OCI-LY3 (cell line): ENCODE measurements at regions not wholly inside any gene's neighbourhood (a gene's known extent, or its start where the extent isn't known, plus 50 kb on each side); places are given as distances from the start of the nearest gene placed in this dataset.
"Not testable (repeated sequence)": the region's sequence is repeated elsewhere in the genome, so short reads cannot be mapped to it uniquely, and the experiment has no call there.

Experiments
- H2AFZ ChIP-seq: fragments of 200-600, 300-600 bp; shearing (Covaris generic); 2 replicates; pipeline ENCODE4 v1.6.0; 2014; ENCODE audit warnings: antibody characterized with exemption, low read depth, low read length
- H3K27ac ChIP-seq: fragments of 200-600, 300-600 bp; sonication (generic); 2 replicates; pipeline ENCODE4 v1.5.1; 2014; ENCODE audit warnings: mild to moderate bottlenecking, low read length, moderate library complexity, mixed read lengths
- H3K27me3 ChIP-seq: fragments of 200-600, 300-600 bp; sonication (generic); 2 replicates; pipeline ENCODE4 v1.6.1; 2014; ENCODE audit warnings: low read depth, low read length, mixed read lengths
- H3K36me3 ChIP-seq: fragments of 200-600, 300-600 bp; sonication (generic); replicated peaks from 2 replicates; pipeline ENCODE3; 2014; ENCODE audit warnings: low read depth, low read length, mixed read lengths
- H3K4me1 ChIP-seq: fragments of 300-600, 200-600 bp; sonication (generic); 2 replicates; pipeline ENCODE4 v1.6.1; 2014; ENCODE audit warnings: low read length, mixed read lengths
- H3K4me2 ChIP-seq: fragments of 200-600, 300-600 bp; sonication (generic); 2 replicates; pipeline ENCODE4 v1.6.1; 2014; ENCODE audit warnings: low read length, mixed read lengths
- H3K4me3 ChIP-seq: fragments of 300-600, 200-600 bp; sonication (generic); 2 replicates; pipeline ENCODE4 v1.5.1; 2014; ENCODE audit warnings: antibody characterized with exemption, mild to moderate bottlenecking, low read length, moderate library complexity
- H3K79me2 ChIP-seq: fragments of 300-600, 200-600 bp; shearing (Covaris generic); 2 replicates; pipeline ENCODE4 v1.6.1; 2014; ENCODE audit warnings: mild to moderate bottlenecking, low read length, mixed read lengths
- H3K9ac ChIP-seq: fragments of 300-600, 200-600 bp; shearing (Covaris generic); 2 replicates; pipeline ENCODE4 v1.6.0; 2014; ENCODE audit warnings: mild to moderate bottlenecking, low read length, moderate library complexity
- H3K9me3 ChIP-seq: fragments of 200-600, 300-600 bp; shearing (Covaris generic); 2 replicates; pipeline ENCODE4 v1.6.1; 2014; ENCODE audit warnings: low read length, mixed read lengths; ENCODE audit not compliant: insufficient read depth
- H4K20me1 ChIP-seq: fragments of 200-600, 300-600 bp; sonication (generic); 2 replicates; pipeline ENCODE4 v1.6.1; 2016; ENCODE audit warnings: low read length, mixed read lengths; ENCODE audit not compliant: insufficient read depth
- CTCF ChIP-seq: fragments of 200-600, 300-600 bp; sonication (generic); IDR thresholded peaks from 2 replicates; pipeline ENCODE4 v1.5.1; 2014; ENCODE audit warnings: antibody characterized with exemption, low read length, low read depth
- EZH2phosphoT487 ChIP-seq: fragments of 200-600 bp; shearing (Covaris generic); IDR thresholded peaks from 2 replicates; pipeline ENCODE4 v1.6.1; 2018; ENCODE audit warnings: antibody characterized with exemption, mixed run types, low read depth

DNA sequence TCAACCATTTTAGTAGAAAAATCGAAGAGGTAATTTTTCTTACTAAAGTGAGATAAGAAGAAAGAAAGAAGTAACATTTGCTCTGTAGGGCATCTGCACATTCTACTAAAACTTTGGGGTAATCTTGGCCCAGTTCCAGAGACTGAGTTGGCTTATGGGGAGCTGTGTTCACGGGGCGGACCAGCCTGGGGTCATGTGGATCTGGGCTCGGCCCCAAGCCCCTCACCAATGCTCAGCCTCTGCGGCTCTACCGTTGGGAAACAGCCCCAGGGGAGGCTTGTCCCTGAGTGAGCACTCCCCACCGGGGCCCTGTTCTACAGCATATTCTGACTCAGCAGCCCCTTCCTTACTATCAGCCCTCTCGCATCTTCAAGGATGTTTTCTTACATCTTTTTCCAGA lies 132.3 kb downstream of the RTP5 start:
- Histone ChIP-seq H4K20me1 (no peaks in the 10 kb centered on the region), H3K4me1 (no peaks in the 10 kb centered on the region), H3K9ac (no peak overlapping the region), H3K79me2 (no peaks in the 10 kb centered on the region), H3K36me3 (no peaks in the 10 kb centered on the region), H2AFZ (no peak overlapping the region), H3K27ac (no peak overlapping the region), H3K9me3 (no peaks in the 10 kb centered on the region), H3K27me3 (no peaks in the 10 kb centered on the region), H3K4me3 (no peak overlapping the region), H3K4me2 (no peak overlapping the region)
- TF ChIP-seq EZH2phosphoT487 (no peak), CTCF (no peak)

DNA sequence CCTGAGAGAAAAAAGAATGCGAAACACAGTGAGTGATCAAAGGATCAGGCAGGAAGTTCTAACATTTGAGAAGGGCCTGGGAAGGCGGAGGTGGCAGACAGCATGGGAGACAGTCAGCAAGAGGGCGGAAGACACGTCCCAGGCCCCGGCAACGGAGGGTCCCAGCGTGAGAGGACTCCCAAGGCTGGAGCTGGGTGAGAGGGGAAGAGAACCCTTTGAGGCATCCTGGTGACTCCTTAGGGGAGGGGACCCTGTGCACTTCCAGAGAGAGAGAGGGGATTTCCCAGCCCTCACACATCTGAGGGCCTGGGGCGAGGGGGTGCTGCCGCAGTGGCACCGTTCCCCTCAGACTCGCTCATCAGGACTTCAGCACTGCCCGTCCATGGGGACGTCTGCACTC lies 133.4 kb downstream of the RTP5 start:
- no peak overlapping the region for H3K9ac ChIP-seq
- no peak overlapping the region for H3K4me3 ChIP-seq
- no peak overlapping the region for H3K4me2 ChIP-seq
- no peaks in the 10 kb centered on the region for H4K20me1 ChIP-seq
- no peak overlapping the region for H2AFZ ChIP-seq
- no peaks in the 10 kb centered on the region for H3K36me3 ChIP-seq
- TF ChIP-seq EZH2phosphoT487: no peak
- no peak for TF ChIP-seq CTCF
- no peak overlapping the region for H3K27ac ChIP-seq
- H3K9me3 ChIP-seq: no peaks in the 10 kb centered on the region
- no peaks in the 10 kb centered on the region for H3K4me1 ChIP-seq
- no peaks in the 10 kb centered on the region for H3K79me2 ChIP-seq
- no peaks in the 10 kb centered on the region for H3K27me3 ChIP-seq

- no peak overlapping the region for H3K4me3 ChIP-seq
- no peak overlapping the region for H2AFZ ChIP-seq
- H3K79me2 ChIP-seq: no peaks in the 10 kb centered on the region
- no peak overlapping the region for H3K27ac ChIP-seq
- no peak overlapping the region for H3K9ac ChIP-seq
- H3K4me2 ChIP-seq: no peak overlapping the region
- no peaks in the 10 kb centered on the region for H4K20me1 ChIP-seq
- H3K27me3 ChIP-seq: no peaks in the 10 kb centered on the region
- H3K4me1 ChIP-seq: no peaks in the 10 kb centered on the region
- no peak for TF ChIP-seq EZH2phosphoT487
- no peak for TF ChIP-seq CTCF
- H3K9me3 ChIP-seq: no peaks in the 10 kb centered on the region
- no peaks in the 10 kb centered on the region for H3K36me3 ChIP-seq
Observed at GRCh38 chr2:242004223-242004901, 134.8 kb downstream of the RTP5 start.

DNA sequence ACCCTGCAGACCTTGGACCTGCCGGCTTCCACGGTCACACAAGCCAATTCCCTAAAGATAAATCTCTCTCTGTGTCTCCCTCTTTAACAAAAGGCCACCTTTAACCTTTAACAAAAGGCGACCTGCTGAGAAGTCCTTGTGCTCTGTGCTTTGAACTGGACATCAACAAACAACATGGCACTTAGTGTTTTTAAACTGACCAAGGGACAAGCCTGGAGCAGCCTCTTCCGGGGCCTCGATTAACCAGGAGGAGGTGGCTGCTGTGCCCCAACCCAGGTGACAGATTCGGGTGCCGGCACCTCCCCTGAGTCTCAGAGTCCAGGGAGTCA lies 135.3 kb downstream of the RTP5 start:
- Histone ChIP-seq H3K9me3 (no peaks in the 10 kb centered on the region), H2AFZ (no peak overlapping the region)
- TF ChIP-seq CTCF: no peak
- TF ChIP-seq EZH2phosphoT487: no peak

DNA sequence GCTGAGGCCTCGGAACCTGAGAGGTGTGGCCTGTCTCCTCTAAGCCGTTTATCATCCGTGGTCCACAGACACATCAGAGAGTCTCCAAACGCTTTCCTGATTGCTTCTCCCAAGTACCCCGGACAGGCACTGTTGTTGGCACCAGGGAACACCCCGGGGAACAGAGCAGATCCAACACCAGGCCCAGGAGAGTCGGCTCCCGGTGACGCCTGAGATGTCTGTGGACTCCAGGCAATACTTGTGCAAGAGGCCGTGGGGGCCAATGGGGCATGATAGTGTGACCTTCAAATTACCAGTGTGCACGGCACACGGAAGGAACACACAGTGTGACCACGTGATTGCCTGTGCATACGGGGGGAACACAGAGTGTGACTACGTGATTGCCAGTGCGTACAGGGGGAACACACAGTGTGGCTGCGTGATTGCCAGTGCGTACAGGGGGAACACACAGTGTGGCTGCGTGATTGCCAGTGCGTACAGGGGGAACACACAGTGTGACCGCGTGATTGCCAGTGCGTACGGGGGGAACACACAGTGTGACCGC lies 136.6 kb downstream of the RTP5 start:
- H3K27me3 ChIP-seq: not testable (repeated sequence)

More for the DNA sequence above, 135.3 kb downstream of the RTP5 start:
- no peak overlapping the region for H3K27ac ChIP-seq
- H3K79me2 ChIP-seq: no peaks in the 10 kb centered on the region
- H3K27me3 ChIP-seq: no peaks in the 10 kb centered on the region
- no peak overlapping the region for H3K9ac ChIP-seq
- H3K4me1 ChIP-seq: no peaks in the 10 kb centered on the region
- no peaks in the 10 kb centered on the region for H4K20me1 ChIP-seq
- H3K4me2 ChIP-seq: no peak overlapping the region
- no peaks in the 10 kb centered on the region for H3K36me3 ChIP-seq
- H3K4me3 ChIP-seq: no peak overlapping the region

GRCh38 chr2:242008908-242009307 lies 139.4 kb downstream of the RTP5 start:
- H3K4me3 ChIP-seq, H2AFZ ChIP-seq, H3K27ac ChIP-seq, H4K20me1 ChIP-seq, H3K27me3 ChIP-seq, H3K4me2 ChIP-seq, H3K9me3 ChIP-seq, H3K9ac ChIP-seq, H3K36me3 ChIP-seq, H3K79me2 ChIP-seq: not testable (repeated sequence)
- peaks cover 11% of the 10 kb centered on the region for H3K4me1 ChIP-seq

More for the DNA sequence above, 136.6 kb downstream of the RTP5 start:
- H4K20me1 ChIP-seq, H2AFZ ChIP-seq, H3K79me2 ChIP-seq, H3K4me1 ChIP-seq, H3K9ac ChIP-seq, H3K27ac ChIP-seq, H3K9me3 ChIP-seq, H3K4me3 ChIP-seq, H3K4me2 ChIP-seq, H3K36me3 ChIP-seq: not testable (repeated sequence)
